Muscle layer of duodenum (tissue), 2 donors: ENCODE measurements at regions not wholly inside any gene's neighbourhood (a gene's known extent, or its start where the extent isn't known, plus 50 kb on each side); places are given as distances from the start of the nearest gene placed in this dataset.

Experiments
- H3K27ac ChIP-seq: one replicate; pipeline ENCODE4 v1.7.0; 2013; ENCODE audit warnings: mild to moderate bottlenecking, low read length
- H3K27me3 ChIP-seq: one replicate; pipeline ENCODE4 v1.7.0; 2013; ENCODE audit warnings: low read depth, mild to moderate bottlenecking, control low read depth, low read length
- H3K36me3 ChIP-seq, 2 donors: one replicate each; pipeline ENCODE4 v1.7.0; 2013; ENCODE audit warnings: low read length in 2 of 2, control low read depth in 1 of 2, mild to moderate bottlenecking in 1 of 2; ENCODE audit not compliant: insufficient read depth in 2 of 2, control insufficient read depth in 1 of 2
- H3K4me1 ChIP-seq, 2 donors: one replicate each; pipeline ENCODE4 v1.7.0; 2013; ENCODE audit warnings: low read length in 2 of 2, mild to moderate bottlenecking in 2 of 2, control low read depth in 1 of 2, moderate library complexity in 1 of 2; ENCODE audit not compliant: insufficient read depth in 2 of 2, control insufficient read depth in 1 of 2
- H3K4me3 ChIP-seq, 2 donors: one replicate each; pipeline ENCODE4 v1.7.0; 2013; ENCODE audit warnings: low read length in 2 of 2, low read depth in 1 of 2, mild to moderate bottlenecking in 1 of 2
- H3K9me3 ChIP-seq, 2 donors: one replicate each; pipeline ENCODE4 v1.7.0; 2013; ENCODE audit warnings: low read length in 2 of 2, control low read depth in 1 of 2, mild to moderate bottlenecking in 1 of 2; ENCODE audit not compliant: control insufficient read depth in 1 of 2
- donor health status: healthy.

GRCh38 chr20:11119573-11119972 lies 445.8 kb upstream of the JAG1 start:
- Histone ChIP-seq H3K27me3 (no peaks in the 10 kb centered on the region), H3K9me3 (no peaks in the 10 kb centered on the region), H3K27ac (no peak overlapping the region), H3K4me3 (no peak overlapping the region), H3K36me3 (no peaks in the 10 kb centered on the region), H3K4me1 (no peaks in the 10 kb centered on the region)

GRCh38 chr20:11120431-11120830 lies 446.6 kb upstream of the JAG1 start:
- Histone ChIP-seq H3K27ac (no peak overlapping the region), H3K36me3 (no peaks in the 10 kb centered on the region), H3K27me3 (no peaks in the 10 kb centered on the region), H3K9me3 (no peaks in the 10 kb centered on the region), H3K4me1 (no peaks in the 10 kb centered on the region), H3K4me3 (no peak overlapping the region)

- H3K27ac ChIP-seq, result no peak overlapping the region
- no peak overlapping the region for H3K4me3 ChIP-seq
- no peaks in the 10 kb centered on the region for H3K27me3 ChIP-seq
- H3K4me1 ChIP-seq, result no peaks in the 10 kb centered on the region
- H3K36me3 ChIP-seq, result no peaks in the 10 kb centered on the region
- H3K9me3 ChIP-seq, result no peaks in the 10 kb centered on the region
Observed at GRCh38 chr20:11124849-11125505, 451.2 kb upstream of the JAG1 start.

GRCh38 chr20:11128220-11128718 lies 454.5 kb upstream of the JAG1 start:
- no peak overlapping the region for H3K4me3 ChIP-seq
- H3K36me3 ChIP-seq, result no peaks in the 10 kb centered on the region
- H3K4me1 ChIP-seq, result no peaks in the 10 kb centered on the region
- no peaks in the 10 kb centered on the region for H3K27me3 ChIP-seq
- no peaks in the 10 kb centered on the region for H3K9me3 ChIP-seq
- no peak overlapping the region for H3K27ac ChIP-seq

GRCh38 chr20:11128721-11129120 lies 454.9 kb upstream of the JAG1 start:
- no peak overlapping the region for H3K27ac ChIP-seq
- no peaks in the 10 kb centered on the region for H3K4me1 ChIP-seq
- no peaks in the 10 kb centered on the region for H3K9me3 ChIP-seq
- no peaks in the 10 kb centered on the region for H3K27me3 ChIP-seq
- no peak overlapping the region for H3K4me3 ChIP-seq
- no peaks in the 10 kb centered on the region for H3K36me3 ChIP-seq

GRCh38 chr20:11130554-11131166 lies 456.9 kb upstream of the JAG1 start:
- Histone ChIP-seq H3K4me1 (no peaks in the 10 kb centered on the region), H3K27ac (no peak overlapping the region), H3K9me3 (no peaks in the 10 kb centered on the region)

GRCh38 chr20:11132819-11133415 lies 459.1 kb upstream of the JAG1 start:
- Histone ChIP-seq H3K9me3 (no peaks in the 10 kb centered on the region), H3K27ac (no peak overlapping the region), H3K27me3 (no peaks in the 10 kb centered on the region), H3K36me3 (no peaks in the 10 kb centered on the region), H3K4me3 (no peak overlapping the region), H3K4me1 (no peaks in the 10 kb centered on the region)

More at GRCh38 chr20:11130554-11131166, 456.9 kb upstream of the JAG1 start:
- Histone ChIP-seq H3K36me3 (no peaks in the 10 kb centered on the region), H3K27me3 (no peaks in the 10 kb centered on the region), H3K4me3 (no peak overlapping the region)

GRCh38 chr20:11136691-11137090 lies 462.9 kb upstream of the JAG1 start:
- H3K27ac ChIP-seq, result no peak overlapping the region
- no peaks in the 10 kb centered on the region for H3K9me3 ChIP-seq
- H3K36me3 ChIP-seq, result no peaks in the 10 kb centered on the region
- no peak overlapping the region for H3K4me3 ChIP-seq
- H3K27me3 ChIP-seq, result no peaks in the 10 kb centered on the region
- no peaks in the 10 kb centered on the region for H3K4me1 ChIP-seq

GRCh38 chr20:11137688-11138087 lies 463.9 kb upstream of the JAG1 start:
- Histone ChIP-seq H3K36me3 (no peaks in the 10 kb centered on the region), H3K27ac (no peak overlapping the region), H3K27me3 (no peaks in the 10 kb centered on the region), H3K9me3 (no peaks in the 10 kb centered on the region), H3K4me3 (no peak overlapping the region), H3K4me1 (no peaks in the 10 kb centered on the region)

GRCh38 chr20:11140359-11140758 lies 466.6 kb upstream of the JAG1 start:
- Histone ChIP-seq H3K4me3 (no peak overlapping the region), H3K36me3 (no peaks in the 10 kb centered on the region), H3K9me3 (no peaks in the 10 kb centered on the region), H3K4me1 (no peaks in the 10 kb centered on the region), H3K27me3 (no peaks in the 10 kb centered on the region), H3K27ac (no peak overlapping the region)

- Histone ChIP-seq H3K4me1 (no peaks in the 10 kb centered on the region), H3K27me3 (no peaks in the 10 kb centered on the region), H3K36me3 (no peaks in the 10 kb centered on the region), H3K9me3 (no peaks in the 10 kb centered on the region), H3K4me3 (no peak overlapping the region), H3K27ac (no peak overlapping the region)
Observed at GRCh38 chr20:11143481-11143880, 469.7 kb upstream of the JAG1 start.
